ENCODE measurements at regions not wholly inside any gene's neighbourhood (a gene's known extent, or its start where the extent isn't known, plus 50 kb on each side); places are given as distances from the start of the nearest gene placed in this dataset.

DNA sequence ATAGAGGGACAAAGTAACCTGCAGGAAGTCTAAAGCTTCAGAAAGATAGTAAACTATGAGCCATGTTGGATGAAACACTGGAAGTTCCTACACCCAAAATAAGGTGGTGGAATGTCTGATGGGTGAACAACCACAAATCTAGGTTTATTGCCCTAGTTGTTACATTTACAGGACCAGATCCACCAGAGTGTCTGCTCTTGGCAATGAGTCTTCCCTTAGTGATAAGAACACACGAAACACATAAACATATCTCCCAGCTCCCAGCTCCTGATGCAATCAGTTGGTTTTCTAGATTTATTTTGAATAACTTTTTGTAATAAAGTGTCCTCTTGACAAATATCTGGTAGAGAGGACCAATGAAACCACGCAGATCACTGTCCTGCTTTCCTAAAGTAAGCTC lies 329.7 kb upstream of the WWC1 start:
- Histone ChIP-seq H3K4me3 (no peak overlapping the region), H4K20me1 (ENCODE audit: control insufficient read depth, insufficient read depth) (no peaks in the 10 kb centered on the region), H3K9me3 (replicated peaks; ENCODE audit: control insufficient read depth, insufficient read depth, low read length) (no peaks in the 10 kb centered on the region), H3K4me2 (ENCODE audit: control insufficient read depth, insufficient read depth) (no peak overlapping the region), H3K27me3 (replicated peaks in 1 of 2; ENCODE audit: control insufficient read depth in 2 of 2, insufficient read depth in 2 of 2, low read length in 1 of 2) (no peaks in the 10 kb centered on the region; a peak in 1 of 4 replicates), H2AFZ (ENCODE audit: control insufficient read depth, low read depth, low read length) (no peak overlapping the region), H3K4me1 (ENCODE audit: control insufficient read depth, insufficient read depth, low read length) (no peaks in the 10 kb centered on the region), H3K79me2 (ENCODE audit: control insufficient read depth, insufficient read depth, low read length) (no peaks in the 10 kb centered on the region), H3K27ac (ENCODE audit: control insufficient read depth, insufficient read depth) (no peak overlapping the region), H3K36me3 (ENCODE audit: control insufficient read depth in 2 of 2, insufficient read depth in 2 of 2, low read length in 1 of 2) (no peaks in the 10 kb centered on the region), H3K9ac (ENCODE audit: control insufficient read depth, insufficient read depth, low read length) (no peak overlapping the region)
- intact Hi-C loops (cut with micrococcal nuclease; ENCODE audit: unreplicated experiment), result no loop called here
- in situ Hi-C loops (cut with MboI), result no loop called here
- SMC1A ChIA-PET (ENCODE audit: uncharacterized antibody, unreplicated experiment), result interaction anchor here (0.8 to 1.2 kb wide), 3 partner anchors 9 to 318 kb away, joined by 3 to 4 read pairs (median 3); no protein-coding TSS in a partner anchor
- DNase-seq (ENCODE audit: low read depth, low spot score), result no peak
- CTCF ChIA-PET, result no interaction called here
- no peak for ATAC-seq
- RAD21 ChIA-PET (ENCODE audit: unreplicated experiment), result no interaction called here
- BruUV-seq (replicated peaks), result no TSS peak
- POLR2A ChIA-PET, result no interaction called here
- no peak for FAIRE-seq
- WGBS (ENCODE audit: insufficient coverage, insufficient replicate concordance, low lambda C conversion rate, missing lambda C conversion rate), result 19% methylated on average over 2 of the region's 2 CpGs
- TF ChIP-seq MTA3 (IDR thresholded peaks at IDR 0.05; ENCODE audit: borderline replicate concordance, low read length), result no peak
- TF ChIP-seq ZNF207 (IDR thresholded peaks at IDR 0.05; ENCODE audit: borderline replicate concordance), result no peak
- no peak for TF ChIP-seq SPI1 (IDR thresholded peaks at IDR 0.05; ENCODE audit: borderline replicate concordance, insufficient read depth, low read depth, low read length)
- TF ChIP-seq E2F8 (IDR thresholded peaks at IDR 0.05; ENCODE audit: low read depth, partially characterized antibody), result no peak
- TF ChIP-seq, protein P1, sequence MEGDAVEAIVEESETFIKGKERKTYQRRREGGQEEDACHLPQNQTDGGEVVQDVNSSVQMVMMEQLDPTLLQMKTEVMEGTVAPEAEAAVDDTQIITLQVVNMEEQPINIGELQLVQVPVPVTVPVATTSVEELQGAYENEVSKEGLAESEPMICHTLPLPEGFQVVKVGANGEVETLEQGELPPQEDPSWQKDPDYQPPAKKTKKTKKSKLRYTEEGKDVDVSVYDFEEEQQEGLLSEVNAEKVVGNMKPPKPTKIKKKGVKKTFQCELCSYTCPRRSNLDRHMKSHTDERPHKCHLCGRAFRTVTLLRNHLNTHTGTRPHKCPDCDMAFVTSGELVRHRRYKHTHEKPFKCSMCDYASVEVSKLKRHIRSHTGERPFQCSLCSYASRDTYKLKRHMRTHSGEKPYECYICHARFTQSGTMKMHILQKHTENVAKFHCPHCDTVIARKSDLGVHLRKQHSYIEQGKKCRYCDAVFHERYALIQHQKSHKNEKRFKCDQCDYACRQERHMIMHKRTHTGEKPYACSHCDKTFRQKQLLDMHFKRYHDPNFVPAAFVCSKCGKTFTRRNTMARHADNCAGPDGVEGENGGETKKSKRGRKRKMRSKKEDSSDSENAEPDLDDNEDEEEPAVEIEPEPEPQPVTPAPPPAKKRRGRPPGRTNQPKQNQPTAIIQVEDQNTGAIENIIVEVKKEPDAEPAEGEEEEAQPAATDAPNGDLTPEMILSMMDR (IDR thresholded peaks at IDR 0.05 in 2 of 3, conservative IDR thresholded peaks at IDR 0.05 in 1 of 3; ENCODE audit: control insufficient read depth in 2 of 3, extremely low read depth in 1 of 3, insufficient read depth in 1 of 3, low read depth in 3 of 3, low read length in 3 of 3), result no peak
- TF ChIP-seq MEF2A (IDR thresholded peaks at IDR 0.05; ENCODE audit: insufficient read depth, low read depth, low read length), result no peak
- TF ChIP-seq, protein P2, sequence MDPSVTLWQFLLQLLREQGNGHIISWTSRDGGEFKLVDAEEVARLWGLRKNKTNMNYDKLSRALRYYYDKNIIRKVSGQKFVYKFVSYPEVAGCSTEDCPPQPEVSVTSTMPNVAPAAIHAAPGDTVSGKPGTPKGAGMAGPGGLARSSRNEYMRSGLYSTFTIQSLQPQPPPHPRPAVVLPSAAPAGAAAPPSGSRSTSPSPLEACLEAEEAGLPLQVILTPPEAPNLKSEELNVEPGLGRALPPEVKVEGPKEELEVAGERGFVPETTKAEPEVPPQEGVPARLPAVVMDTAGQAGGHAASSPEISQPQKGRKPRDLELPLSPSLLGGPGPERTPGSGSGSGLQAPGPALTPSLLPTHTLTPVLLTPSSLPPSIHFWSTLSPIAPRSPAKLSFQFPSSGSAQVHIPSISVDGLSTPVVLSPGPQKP (IDR thresholded peaks at IDR 0.05; ENCODE audit: low read depth, low read length), result no peak
- no peak for TF ChIP-seq MEF2B (IDR thresholded peaks at IDR 0.05; ENCODE audit: partially characterized antibody, poor library complexity, severe bottlenecking)
- no peak for TF ChIP-seq FOS (IDR thresholded peaks at IDR 0.05; ENCODE audit: borderline replicate concordance, extremely low read depth, insufficient read length)
- TF ChIP-seq MYB (IDR thresholded peaks at IDR 0.05; ENCODE audit: borderline replicate concordance, low read depth, low read length), result no peak
- TF ChIP-seq CHD2 (IDR thresholded peaks at IDR 0.05; ENCODE audit: borderline replicate concordance, low read depth, low read length), result no peak
- TF ChIP-seq NFIC (IDR thresholded peaks at IDR 0.05; ENCODE audit: low read depth, low read length), result no peak
- no peak for TF ChIP-seq YBX1 (IDR thresholded peaks at IDR 0.05)
- TF ChIP-seq CEBPZ (IDR thresholded peaks at IDR 0.05; ENCODE audit: low read depth, low read length), result no peak
- no peak for TF ChIP-seq NBN (IDR thresholded peaks at IDR 0.05)
- no peak for TF ChIP-seq ASH2L (IDR thresholded peaks at IDR 0.05; ENCODE audit: borderline replicate concordance, low read depth)

Data from GM12878 (cell line).